Liver (tissue), 7 donors: ENCODE measurements at regions not wholly inside any gene's neighbourhood (a gene's known extent, or its start where the extent isn't known, plus 50 kb on each side); places are given as distances from the start of the nearest gene placed in this dataset.

ENCODE experiments used
- DNase-seq: peaks from one replicate; pipeline ENCODE4 v3.0.0-alpha.2; 2017; ENCODE audit warnings: low spot score
- H3K27ac ChIP-seq, 2 donors: one replicate each; pipeline ENCODE4 v1.7.0; 2013; ENCODE audit warnings: inconsistent platforms in 2 of 2, low read length in 2 of 2, control low read depth in 1 of 2, low read depth in 1 of 2, mild to moderate bottlenecking in 1 of 2
- H3K27me3 ChIP-seq, 4 donors: one replicate each; pipeline versions ENCODE4 v1.6.1 to v1.7.0; 2013; ENCODE audit warnings: low read length in 3 of 4, inconsistent platforms in 1 of 4, mild to moderate bottlenecking in 1 of 4, moderate library complexity in 1 of 4; ENCODE audit not compliant: control insufficient read depth in 4 of 4, insufficient read depth in 4 of 4
- H3K36me3 ChIP-seq, 4 donors: one replicate each; pipeline versions ENCODE4 v1.6.1 to v1.7.0; 2013; ENCODE audit warnings: low read length in 3 of 4, mild to moderate bottlenecking in 3 of 4, low read depth in 1 of 4, moderate library complexity in 1 of 4; ENCODE audit not compliant: control insufficient read depth in 4 of 4, insufficient read depth in 3 of 4
- H3K4me1 ChIP-seq, 4 donors: one replicate each; pipeline versions ENCODE4 v1.6.1 to v1.7.0; 2013; ENCODE audit warnings: low read length in 3 of 4, mild to moderate bottlenecking in 3 of 4, moderate library complexity in 1 of 4; ENCODE audit not compliant: control insufficient read depth in 4 of 4, insufficient read depth in 4 of 4
- H3K4me3 ChIP-seq, 3 donors: one replicate each; pipeline versions ENCODE4 v1.6.1 to v1.7.0; 2013; ENCODE audit warnings: low read length in 3 of 3, control low read depth in 1 of 3, low read depth in 1 of 3, mild to moderate bottlenecking in 1 of 3
- H3K9ac ChIP-seq, 2 donors: one replicate each; pipeline ENCODE4 v1.7.0; 2013; ENCODE audit warnings: low read length in 2 of 2, mild to moderate bottlenecking in 2 of 2, moderate library complexity in 2 of 2, control low read depth in 1 of 2, low read depth in 1 of 2
- H3K9me3 ChIP-seq, 4 donors: one replicate each; pipeline versions ENCODE4 v1.6.1 to v1.7.0; 2013; ENCODE audit warnings: low read length in 3 of 4; ENCODE audit not compliant: control insufficient read depth in 4 of 4
- ATF3 ChIP-seq: IDR thresholded peaks from 2 replicates; pipeline ENCODE4 v1.6.1; 2016; ENCODE audit warnings: antibody characterized with exemption
- FOXA1 ChIP-seq: IDR thresholded peaks from 2 replicates; pipeline ENCODE4 v1.6.1; 2016; ENCODE audit warnings: antibody characterized with exemption
- FOXA2 ChIP-seq: IDR thresholded peaks from 2 replicates; pipeline ENCODE4 v1.6.1; 2016; ENCODE audit warnings: antibody characterized with exemption
- JUND ChIP-seq, 2 donors: IDR thresholded peaks; 2 replicates each; pipeline ENCODE4 v1.6.1; 2016; ENCODE audit warnings: antibody characterized with exemption in 2 of 2
- MAX ChIP-seq: IDR thresholded peaks from 2 replicates; pipeline ENCODE4 v1.6.1; 2016; ENCODE audit warnings: antibody characterized with exemption
- NR2F2 ChIP-seq: IDR thresholded peaks from 2 replicates; pipeline ENCODE4 v1.6.1; 2016; ENCODE audit warnings: antibody characterized with exemption
- REST ChIP-seq: IDR thresholded peaks from 2 replicates; pipeline ENCODE4 v1.6.1; 2016; ENCODE audit warnings: antibody characterized with exemption, mild to moderate bottlenecking
- RXRA ChIP-seq, 2 donors: IDR thresholded peaks; 2 replicates each; pipeline ENCODE4 v1.6.1; 2017 to 2018; ENCODE audit warnings: antibody characterized with exemption in 2 of 2, mild to moderate bottlenecking in 1 of 2
- SP1 ChIP-seq: IDR thresholded peaks from 2 replicates; pipeline ENCODE4 v1.6.1; 2018; ENCODE audit warnings: antibody characterized with exemption, mild to moderate bottlenecking
- YY1 ChIP-seq: IDR thresholded peaks from 2 replicates; pipeline ENCODE4 v1.6.1; 2016; ENCODE audit warnings: antibody characterized with exemption, mild to moderate bottlenecking
- ZBTB33 ChIP-seq: IDR thresholded peaks from 2 replicates; pipeline ENCODE4 v1.6.1; 2016; ENCODE audit warnings: antibody characterized with exemption
- WGBS: extraction: QIAGEN DNeasy Blood & Tissue Kit; methylation state at CpG from one replicate; pipeline ENCODE4 v1.1.7; 2013; 5-methylcytosine and 5-hydroxymethylcytosine counted together
- donor health status: healthy.
- donor health status: healthy.
- donor health status: healthy.
- donor health status: healthy.

GRCh38 chr21:35484851-35485250 is 435.7 kb upstream of the RUNX1 start:
- TF ChIP-seq YY1 (no peak), JUND (IDR thresholded peaks at IDR 0.05) (no peak), SP1 (no peak)
- Histone ChIP-seq H3K4me1 (no peaks in the 10 kb centered on the region), H3K27me3 (peaks cover 0 to 9% (median 0%) of the 10 kb centered on the region in 4 donors), H3K4me3 (no peak overlapping the region), H3K9me3 (no peaks in the 10 kb centered on the region), H3K9ac (no peak overlapping the region), H3K36me3 (no peaks in the 10 kb centered on the region), H3K27ac (no peak overlapping the region)
- no peak for DNase-seq
- 66% methylated on average over 2 of the region's 2 CpGs for whole genome bisulfite sequencing

GRCh38 chr21:35484032-35484431 is 434.9 kb upstream of the RUNX1 start:
- no peak overlapping the region for H3K4me3 ChIP-seq
- peaks cover 0 to 9% (median 0%) of the 10 kb centered on the region in 4 donors for H3K27me3 ChIP-seq
- TF ChIP-seq ATF3 (no peak), ZBTB33 (no peak), REST (no peak), NR2F2 (no peak), FOXA2 (no peak), YY1 (no peak), RXRA (IDR thresholded peaks at IDR 0.05) (no peak), FOXA1 (no peak)
- no peak overlapping the region for H3K9ac ChIP-seq
- H3K36me3 ChIP-seq = no peaks in the 10 kb centered on the region
- H3K4me1 ChIP-seq = no peaks in the 10 kb centered on the region
- H3K9me3 ChIP-seq = no peaks in the 10 kb centered on the region
- WGBS = 97% methylated on average over 2 of the region's 2 CpGs
- no peak overlapping the region for H3K27ac ChIP-seq
- DNase-seq = no peak

GRCh38 chr21:35482933-35483662 is 434.0 kb upstream of the RUNX1 start:
- no peak overlapping the region for H3K9ac ChIP-seq
- no peak overlapping the region for H3K4me3 ChIP-seq
- DNase-seq = no peak
- no peaks in the 10 kb centered on the region for H3K36me3 ChIP-seq
- peaks cover 0 to 9% (median 0%) of the 10 kb centered on the region in 4 donors for H3K27me3 ChIP-seq
- 55% methylated on average over 3 of the region's 3 CpGs for WGBS
- no peaks in the 10 kb centered on the region for H3K9me3 ChIP-seq
- no peak for TF ChIP-seq MAX
- H3K27ac ChIP-seq = no peak overlapping the region
- H3K4me1 ChIP-seq = no peaks in the 10 kb centered on the region
